ENCODE measurements at regions not wholly inside any gene's neighbourhood (a gene's known extent, or its start where the extent isn't known, plus 50 kb on each side); places are given as distances from the start of the nearest gene placed in this dataset.

DNA sequence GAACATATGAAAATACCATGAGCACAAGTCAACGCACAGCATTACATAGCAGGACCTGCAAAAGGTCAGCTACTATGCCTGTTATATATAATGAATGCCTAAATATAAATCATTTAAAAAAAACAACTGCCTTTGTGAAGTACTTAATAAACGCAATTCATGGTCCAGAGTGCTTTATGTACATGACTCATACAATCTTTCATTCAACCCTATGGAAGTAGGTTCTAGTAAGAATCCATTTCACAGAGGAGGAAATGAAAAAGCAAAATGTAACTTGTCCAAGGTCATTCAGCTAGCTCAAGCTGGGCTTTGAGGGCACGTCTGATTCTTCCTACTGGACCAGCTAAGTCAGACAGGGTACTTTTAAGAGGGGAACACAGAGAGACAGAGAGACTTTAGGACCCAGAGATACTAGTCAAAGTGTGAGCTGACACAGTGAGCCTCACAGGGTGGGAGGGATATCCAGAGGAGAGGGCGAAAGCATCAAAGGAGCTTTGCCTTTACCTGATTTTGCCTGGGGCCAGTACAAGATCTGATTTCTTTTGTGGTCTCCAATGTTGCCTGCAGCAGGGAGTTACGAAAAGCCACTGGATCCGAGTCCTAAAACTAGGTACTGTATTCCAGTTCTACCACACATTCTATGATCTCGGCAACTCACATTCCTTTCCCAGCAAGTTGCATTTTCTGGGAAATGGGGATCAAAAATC, 83.4 kb upstream of the ZFHX3 start:
- TF ChIP-seq, protein P1, sequence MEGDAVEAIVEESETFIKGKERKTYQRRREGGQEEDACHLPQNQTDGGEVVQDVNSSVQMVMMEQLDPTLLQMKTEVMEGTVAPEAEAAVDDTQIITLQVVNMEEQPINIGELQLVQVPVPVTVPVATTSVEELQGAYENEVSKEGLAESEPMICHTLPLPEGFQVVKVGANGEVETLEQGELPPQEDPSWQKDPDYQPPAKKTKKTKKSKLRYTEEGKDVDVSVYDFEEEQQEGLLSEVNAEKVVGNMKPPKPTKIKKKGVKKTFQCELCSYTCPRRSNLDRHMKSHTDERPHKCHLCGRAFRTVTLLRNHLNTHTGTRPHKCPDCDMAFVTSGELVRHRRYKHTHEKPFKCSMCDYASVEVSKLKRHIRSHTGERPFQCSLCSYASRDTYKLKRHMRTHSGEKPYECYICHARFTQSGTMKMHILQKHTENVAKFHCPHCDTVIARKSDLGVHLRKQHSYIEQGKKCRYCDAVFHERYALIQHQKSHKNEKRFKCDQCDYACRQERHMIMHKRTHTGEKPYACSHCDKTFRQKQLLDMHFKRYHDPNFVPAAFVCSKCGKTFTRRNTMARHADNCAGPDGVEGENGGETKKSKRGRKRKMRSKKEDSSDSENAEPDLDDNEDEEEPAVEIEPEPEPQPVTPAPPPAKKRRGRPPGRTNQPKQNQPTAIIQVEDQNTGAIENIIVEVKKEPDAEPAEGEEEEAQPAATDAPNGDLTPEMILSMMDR (conservative IDR thresholded peaks at IDR 0.05; ENCODE audit: low read depth, low read length) = no peak
- no peak for TF ChIP-seq EZH2 (IDR thresholded peaks at IDR 0.05; ENCODE audit: low read length, unreplicated experiment)

Measured in PC-3 (cell line).